ENCODE measurements at regions not wholly inside any gene's neighbourhood (a gene's known extent, or its start where the extent isn't known, plus 50 kb on each side); places are given as distances from the start of the nearest gene placed in this dataset.

- DNase-seq (ENCODE audit: low spot score): no peak
- TF ChIP-seq CTCF (IDR thresholded peaks at IDR 0.05; ENCODE audit: borderline replicate concordance, control extremely low read depth, extremely low read depth, insufficient read depth, missing control alignments): no peak
- in situ Hi-C loops (cut with MboI; ENCODE audit: low sequenced_read_pairs, unreplicated experiment): no loop called here
Measured at GRCh38 chr2:209189893-209190292, 234.0 kb upstream of the MAP2 start.

GRCh38 chr2:209191139-209191538 is 232.7 kb upstream of the MAP2 start:
- in situ Hi-C loops (cut with MboI; ENCODE audit: low sequenced_read_pairs, unreplicated experiment): no loop called here
- DNase-seq (ENCODE audit: low spot score): no peak
- no peak for TF ChIP-seq CTCF (IDR thresholded peaks at IDR 0.05; ENCODE audit: borderline replicate concordance, control extremely low read depth, extremely low read depth, insufficient read depth, missing control alignments)

- no peak for TF ChIP-seq CTCF (IDR thresholded peaks at IDR 0.05; ENCODE audit: borderline replicate concordance, control extremely low read depth, extremely low read depth, insufficient read depth, missing control alignments)
- in situ Hi-C loops (cut with MboI; ENCODE audit: low sequenced_read_pairs, unreplicated experiment): no loop called here
Measured at GRCh38 chr2:209194717-209195116, 229.1 kb upstream of the MAP2 start.

GRCh38 chr2:209208211-209208610 is 215.6 kb upstream of the MAP2 start:
- peak; percentile 29 for DNase-seq (ENCODE audit: low spot score)
- peak; percentile 64 for TF ChIP-seq CTCF (IDR thresholded peaks at IDR 0.05; ENCODE audit: borderline replicate concordance, control extremely low read depth, extremely low read depth, insufficient read depth, missing control alignments)
- in situ Hi-C loops (cut with MboI; ENCODE audit: low sequenced_read_pairs, unreplicated experiment): loop anchor here (25.0 kb wide), 1 partner anchor 746 kb away; no protein-coding TSS in a partner anchor

More at GRCh38 chr2:209194717-209195116, 229.1 kb upstream of the MAP2 start:
- DNase-seq (ENCODE audit: low spot score): no peak

- in situ Hi-C loops (cut with MboI; ENCODE audit: low sequenced_read_pairs, unreplicated experiment): loop anchor here (25.0 kb wide), 1 partner anchor 748 kb away; no protein-coding TSS in a partner anchor
- DNase-seq (ENCODE audit: low spot score): no peak
- no peak for TF ChIP-seq CTCF (IDR thresholded peaks at IDR 0.05; ENCODE audit: borderline replicate concordance, control extremely low read depth, extremely low read depth, insufficient read depth, missing control alignments)
Measured at GRCh38 chr2:209209943-209210342, 213.9 kb upstream of the MAP2 start.

- no peak for DNase-seq (ENCODE audit: low spot score)
- TF ChIP-seq CTCF (IDR thresholded peaks at IDR 0.05; ENCODE audit: borderline replicate concordance, control extremely low read depth, extremely low read depth, insufficient read depth, missing control alignments): no peak
- in situ Hi-C loops (cut with MboI; ENCODE audit: low sequenced_read_pairs, unreplicated experiment): no loop called here
Measured at GRCh38 chr2:209230560-209230959, 193.3 kb upstream of the MAP2 start.

GRCh38 chr2:209236377-209236776 is 187.5 kb upstream of the MAP2 start:
- no peak for TF ChIP-seq CTCF (IDR thresholded peaks at IDR 0.05; ENCODE audit: borderline replicate concordance, control extremely low read depth, extremely low read depth, insufficient read depth, missing control alignments)
- DNase-seq (ENCODE audit: low spot score): no peak
- in situ Hi-C loops (cut with MboI; ENCODE audit: low sequenced_read_pairs, unreplicated experiment): no loop called here

All from GM13976 (cell line).